Stomach smooth muscle (tissue), 2 donors: ENCODE measurements at regions not wholly inside any gene's neighbourhood (a gene's known extent, or its start where the extent isn't known, plus 50 kb on each side); places are given as distances from the start of the nearest gene placed in this dataset.

Experiments
- H3K27ac ChIP-seq: one replicate; pipeline ENCODE4 v1.7.0; 2013; ENCODE audit warnings: mild to moderate bottlenecking, low read length, inconsistent platforms
- H3K27me3 ChIP-seq, 2 donors: one replicate each; pipeline ENCODE4 v1.7.0; 2013; ENCODE audit warnings: low read length in 2 of 2; ENCODE audit not compliant: insufficient read depth in 2 of 2, control insufficient read depth in 1 of 2
- H3K36me3 ChIP-seq, 2 donors: one replicate each; pipeline ENCODE4 v1.7.0; 2013; ENCODE audit warnings: low read length in 2 of 2; ENCODE audit not compliant: control insufficient read depth in 2 of 2, insufficient read depth in 2 of 2
- H3K4me1 ChIP-seq: one replicate; pipeline ENCODE4 v1.7.0; 2013; ENCODE audit warnings: low read length; ENCODE audit not compliant: control insufficient read depth, insufficient read depth
- H3K4me3 ChIP-seq, 2 donors: one replicate each; pipeline ENCODE4 v1.7.0; 2013; ENCODE audit warnings: low read length in 2 of 2
- H3K9ac ChIP-seq, 2 donors: one replicate each; pipeline ENCODE4 v1.7.0; 2013; ENCODE audit warnings: low read length in 2 of 2, mild to moderate bottlenecking in 1 of 2
- H3K9me3 ChIP-seq, 2 donors: one replicate each; pipeline ENCODE4 v1.7.0; 2013; ENCODE audit warnings: low read length in 2 of 2; ENCODE audit not compliant: control insufficient read depth in 2 of 2
- donor health status: healthy.
- donor health status: Pancreatic carcinoma.

GRCh38 chr5:152907488-152908245, 502.6 kb upstream of the NMUR2 start:
- H3K27me3 ChIP-seq = no peaks in the 10 kb centered on the region
- H3K4me1 ChIP-seq = no peaks in the 10 kb centered on the region
- H3K9me3 ChIP-seq = no peaks in the 10 kb centered on the region
- H3K27ac ChIP-seq = no peak overlapping the region
- H3K36me3 ChIP-seq = no peaks in the 10 kb centered on the region
- no peak overlapping the region for H3K9ac ChIP-seq
- H3K4me3 ChIP-seq = no peak overlapping the region

- Histone ChIP-seq H3K4me1 (no peaks in the 10 kb centered on the region), H3K27me3 (no peaks in the 10 kb centered on the region), H3K4me3 (no peak overlapping the region), H3K9me3 (no peaks in the 10 kb centered on the region), H3K9ac (no peak overlapping the region), H3K27ac (no peak overlapping the region), H3K36me3 (no peaks in the 10 kb centered on the region)
Observed at GRCh38 chr5:152912924-152913323, 507.8 kb upstream of the NMUR2 start.

- Histone ChIP-seq H3K9ac (no peak overlapping the region), H3K4me3 (no peak overlapping the region), H3K9me3 (no peaks in the 10 kb centered on the region), H3K27ac (no peak overlapping the region), H3K27me3 (no peaks in the 10 kb centered on the region), H3K36me3 (no peaks in the 10 kb centered on the region), H3K4me1 (no peaks in the 10 kb centered on the region)
Observed at GRCh38 chr5:152932621-152933020, 527.5 kb upstream of the NMUR2 start.

- Histone ChIP-seq H3K36me3 (no peaks in the 10 kb centered on the region), H3K27ac (no peak overlapping the region), H3K27me3 (no peaks in the 10 kb centered on the region), H3K9ac (no peak overlapping the region), H3K4me1 (no peaks in the 10 kb centered on the region), H3K9me3 (no peaks in the 10 kb centered on the region), H3K4me3 (no peak overlapping the region)
Observed at GRCh38 chr5:152933056-152933455, 528.0 kb upstream of the NMUR2 start.

- Histone ChIP-seq H3K27ac (no peak overlapping the region), H3K4me1 (no peaks in the 10 kb centered on the region), H3K9me3 (peaks cover 0 to 2% of the 10 kb centered on the region in 2 donors), H3K9ac (no peak overlapping the region), H3K27me3 (no peaks in the 10 kb centered on the region), H3K4me3 (no peak overlapping the region), H3K36me3 (no peaks in the 10 kb centered on the region)
Observed at GRCh38 chr5:152938630-152939029, 533.6 kb upstream of the NMUR2 start.

- Histone ChIP-seq H3K4me3 (no peak overlapping the region), H3K27ac (no peak overlapping the region), H3K4me1 (no peaks in the 10 kb centered on the region), H3K9ac (no peak overlapping the region), H3K36me3 (no peaks in the 10 kb centered on the region), H3K27me3 (no peaks in the 10 kb centered on the region), H3K9me3 (peaks cover 0 to 2% of the 10 kb centered on the region in 2 donors)
Observed at GRCh38 chr5:152942633-152943336, 537.7 kb upstream of the NMUR2 start.

GRCh38 chr5:152953788-152954483, 536.5 kb upstream of the GRIA1 start:
- Histone ChIP-seq H3K4me1 (no peaks in the 10 kb centered on the region), H3K4me3 (no peak overlapping the region), H3K27ac (no peak overlapping the region), H3K9ac (no peak overlapping the region), H3K27me3 (no peaks in the 10 kb centered on the region), H3K9me3 (no peaks in the 10 kb centered on the region), H3K36me3 (no peaks in the 10 kb centered on the region)

- no peaks in the 10 kb centered on the region for H3K27me3 ChIP-seq
- no peak overlapping the region for H3K27ac ChIP-seq
- no peaks in the 10 kb centered on the region for H3K4me1 ChIP-seq
- H3K36me3 ChIP-seq = no peaks in the 10 kb centered on the region
- no peak overlapping the region for H3K4me3 ChIP-seq
- H3K9me3 ChIP-seq = no peaks in the 10 kb centered on the region
- H3K9ac ChIP-seq = no peak overlapping the region
Observed at GRCh38 chr5:152956943-152957613, 533.4 kb upstream of the GRIA1 start.

- no peak overlapping the region for H3K9ac ChIP-seq
- H3K27me3 ChIP-seq = no peaks in the 10 kb centered on the region
- no peaks in the 10 kb centered on the region for H3K36me3 ChIP-seq
- H3K4me3 ChIP-seq = no peak overlapping the region
- no peaks in the 10 kb centered on the region for H3K4me1 ChIP-seq
- H3K27ac ChIP-seq = no peak overlapping the region
- H3K9me3 ChIP-seq = peaks cover 0 to 3% of the 10 kb centered on the region in 2 donors
Observed at GRCh38 chr5:152978141-152978835, 512.2 kb upstream of the GRIA1 start.

GRCh38 chr5:152987131-152987530, 503.3 kb upstream of the GRIA1 start:
- no peak overlapping the region for H3K27ac ChIP-seq
- H3K4me1 ChIP-seq = no peaks in the 10 kb centered on the region
- no peak overlapping the region for H3K4me3 ChIP-seq
- no peaks in the 10 kb centered on the region for H3K9me3 ChIP-seq
- H3K9ac ChIP-seq = no peak overlapping the region
- no peaks in the 10 kb centered on the region for H3K36me3 ChIP-seq
- no peaks in the 10 kb centered on the region for H3K27me3 ChIP-seq
